H9 (cell line): ENCODE measurements at regions not wholly inside any gene's neighbourhood (a gene's known extent, or its start where the extent isn't known, plus 50 kb on each side); places are given as distances from the start of the nearest gene placed in this dataset.

Experiments used
- DNase-seq: peaks from one replicate; pipeline ENCODE4 v3.0.0-alpha.2; 2017
- H2AFZ ChIP-seq: one replicate; pipeline ENCODE4 v1.6.1; 2013; ENCODE audit warnings: mild to moderate bottlenecking, low read length, control low read depth, moderate library complexity
- H2AK5ac ChIP-seq: 2 replicates; pipeline ENCODE4 v1.6.1; 2013; ENCODE audit warnings: low read length, control low read depth, mixed read lengths; ENCODE audit not compliant: insufficient read length
- H2BK120ac ChIP-seq: one replicate; pipeline ENCODE4 v1.6.1; 2013; ENCODE audit warnings: low read depth, mild to moderate bottlenecking, low read length, control low read depth, inconsistent platforms; ENCODE audit not compliant: poor library complexity, severe bottlenecking
- H2BK12ac ChIP-seq: 2 replicates; pipeline ENCODE4 v1.6.1; 2013; ENCODE audit warnings: low read length, control low read depth, mixed read lengths, low read depth; ENCODE audit not compliant: insufficient read length
- H2BK15ac ChIP-seq: 2 replicates; pipeline ENCODE4 v1.6.1; 2013; ENCODE audit warnings: low read depth, low read length, control low read depth
- H2BK20ac ChIP-seq: one replicate; pipeline ENCODE4 v1.6.1; 2013; ENCODE audit warnings: low read depth, mild to moderate bottlenecking, low read length, control low read depth, inconsistent platforms; ENCODE audit not compliant: poor library complexity, severe bottlenecking
- H2BK5ac ChIP-seq: 2 replicates; pipeline ENCODE4 v1.6.1; 2013; ENCODE audit warnings: low read length, control low read depth, mixed read lengths; ENCODE audit not compliant: insufficient read length
- H3K14ac ChIP-seq: 2 replicates; pipeline ENCODE4 v1.6.1; 2013; ENCODE audit warnings: low read length, control low read depth; ENCODE audit not compliant: insufficient read depth
- H3K18ac ChIP-seq: 2 replicates; pipeline ENCODE4 v1.6.1; 2013; ENCODE audit warnings: low read depth, mild to moderate bottlenecking, mixed read lengths, low read length, control low read depth; ENCODE audit not compliant: insufficient read length
- H3K23ac ChIP-seq: 2 replicates; pipeline ENCODE4 v1.6.1; 2013; ENCODE audit warnings: low read length, control low read depth, mixed read lengths, low read depth; ENCODE audit not compliant: insufficient read length
- H3K23me2 ChIP-seq: 2 replicates; pipeline ENCODE4 v1.6.1; 2013; ENCODE audit warnings: low read depth, mild to moderate bottlenecking, mixed read lengths, low read length, control low read depth; ENCODE audit not compliant: insufficient read length, poor library complexity, severe bottlenecking
- H3K27ac ChIP-seq: 2 replicates; pipeline ENCODE4 v1.5.1; 2013; ENCODE audit warnings: low read length, control low read depth, mixed read lengths, low read depth; ENCODE audit not compliant: insufficient read length
- H3K27me3 ChIP-seq: 2 replicates; pipeline ENCODE4 v1.6.1; 2013; ENCODE audit warnings: low read length, control low read depth, inconsistent platforms; ENCODE audit not compliant: insufficient read depth
- H3K4ac ChIP-seq: 2 replicates; pipeline ENCODE4 v1.6.1; 2013; ENCODE audit warnings: low read depth, mild to moderate bottlenecking, control low read depth, inconsistent platforms, low read length, moderate library complexity
- H3K4me1 ChIP-seq: 2 replicates; pipeline ENCODE4 v1.6.1; 2013; ENCODE audit warnings: low read length, control low read depth, inconsistent platforms; ENCODE audit not compliant: insufficient read depth
- H3K4me2 ChIP-seq: 2 replicates; pipeline ENCODE4 v1.6.1; 2013; ENCODE audit warnings: low read length, control low read depth, mixed read lengths; ENCODE audit not compliant: insufficient read length, insufficient read depth
- H3K56ac ChIP-seq: 2 replicates; pipeline ENCODE4 v1.6.1; 2013; ENCODE audit warnings: low read depth, mild to moderate bottlenecking, mixed read lengths, low read length, control low read depth; ENCODE audit not compliant: insufficient read length
- H3K79me1 ChIP-seq: 2 replicates; pipeline ENCODE4 v1.6.1; 2013; ENCODE audit warnings: low read depth, mild to moderate bottlenecking, moderate library complexity, low read length, control low read depth, inconsistent platforms; ENCODE audit not compliant: insufficient read depth, poor library complexity, severe bottlenecking
- H3K79me2 ChIP-seq: 2 replicates; pipeline ENCODE4 v1.6.1; 2013; ENCODE audit warnings: low read length, control low read depth, inconsistent platforms; ENCODE audit not compliant: insufficient read depth
- H3K9ac ChIP-seq: 2 replicates; pipeline ENCODE4 v1.6.1; 2013; ENCODE audit warnings: low read length, control low read depth, mixed read lengths; ENCODE audit not compliant: insufficient read length; ENCODE audit errors: extremely low read depth
- H3K9me3 ChIP-seq: one replicate; pipeline ENCODE4 v1.6.1; 2013; ENCODE audit warnings: low read depth, low read length, inconsistent platforms; ENCODE audit not compliant: control insufficient read depth
- H3T11ph ChIP-seq: one replicate; pipeline ENCODE4 v1.6.1; 2013; ENCODE audit warnings: mild to moderate bottlenecking, low read length, control low read depth, inconsistent platforms
- H4K20me1 ChIP-seq: one replicate; pipeline ENCODE4 v1.6.1; 2013; ENCODE audit not compliant: control insufficient read depth, insufficient read length, insufficient read depth
- H4K5ac ChIP-seq: 2 replicates; pipeline ENCODE4 v1.6.1; 2013; ENCODE audit warnings: low read depth, mild to moderate bottlenecking, mixed read lengths, low read length, control low read depth; ENCODE audit not compliant: insufficient read length
- H4K8ac ChIP-seq: replicated peaks from 2 replicates; pipeline ENCODE4 v1.6.1; 2013; ENCODE audit warnings: low read length, control low read depth, mixed read lengths, low read depth; ENCODE audit not compliant: insufficient read length
- H4K91ac ChIP-seq: 2 replicates; pipeline ENCODE4 v1.6.1; 2013; ENCODE audit warnings: low read depth, mild to moderate bottlenecking, moderate library complexity, mixed read lengths, low read length, control low read depth; ENCODE audit not compliant: insufficient read length
- H3K27ac Mint-ChIP-seq, 3 experiments: 2 replicates in 2 of 3; 3 replicates in 1 of 3; pipeline ENCODE4 v1.8.0; 2020 to 2021; ENCODE audit warnings: mixed read lengths in 3 of 3, mild to moderate bottlenecking in 1 of 3, moderate library complexity in 1 of 3
- H3K27me3 Mint-ChIP-seq: 2 replicates; pipeline ENCODE4 v1.8.0; 2021; ENCODE audit warnings: low read depth, mild to moderate bottlenecking, moderate library complexity, mixed read lengths
- H3K36me3 Mint-ChIP-seq, 3 experiments: 2 replicates in 2 of 3; 3 replicates in 1 of 3; pipeline ENCODE4 v1.8.0; 2020 to 2021; ENCODE audit warnings: low read depth in 3 of 3, mixed read lengths in 3 of 3; ENCODE audit not compliant: insufficient read depth in 1 of 3
- H3K4me1 Mint-ChIP-seq, 2 experiments: 2 replicates each; pipeline ENCODE4 v1.8.0; 2020; ENCODE audit warnings: mixed read lengths in 2 of 2
- H3K4me3 Mint-ChIP-seq, 2 experiments: 2 replicates in 1 of 2; 3 replicates in 1 of 2; pipeline ENCODE4 v1.8.0; 2020 to 2021; ENCODE audit warnings: mild to moderate bottlenecking in 2 of 2, mixed read lengths in 2 of 2, moderate library complexity in 1 of 2
- H3K9me3 Mint-ChIP-seq, 2 experiments: 2 replicates in 1 of 2; 3 replicates in 1 of 2; pipeline ENCODE4 v1.8.0; 2020; ENCODE audit warnings: mild to moderate bottlenecking in 2 of 2, mixed read lengths in 2 of 2, moderate library complexity in 1 of 2
- CTCF ChIP-seq: fragments of 200-600 bp; sonication (generic); conservative IDR thresholded peaks from 3 replicates; pipeline ENCODE4 v1.8.0; 2021; ENCODE audit warnings: antibody characterized with exemption, mild to moderate bottlenecking
- WGBS: extraction: QIAGEN DNeasy Blood & Tissue Kit; methylation state at CpG from one replicate; pipeline ENCODE4 v1.1.7; 2013; ENCODE audit warnings: missing lambda C conversion rate, low lambda C conversion rate, mixed read lengths; ENCODE audit not compliant: insufficient read length; ENCODE audit errors: extremely low coverage; 5-methylcytosine and 5-hydroxymethylcytosine counted together

- Mint-ChIP-seq H3K27ac (no peak overlapping the region; a peak in 1 of 7 replicates), H3K27me3 (no peaks in the 10 kb centered on the region; the same call in 1 of the 2 replicates), H3K9me3 (no peaks in the 10 kb centered on the region), H3K4me1 (peaks cover 31 to 35% of the 10 kb centered on the region in 2 experiments), H3K4me3 (no peak overlapping the region; a peak in 1 of 5 replicates), H3K36me3 (no peaks in the 10 kb centered on the region)
- Histone ChIP-seq H2BK15ac (no peak overlapping the region), H3K79me2 (no peaks in the 10 kb centered on the region), H4K91ac (no peak overlapping the region), H3K23ac (no peak overlapping the region), H3K4ac (no peak overlapping the region), H3K56ac (no peak overlapping the region), H2AFZ (no peak overlapping the region), H4K5ac (no peak overlapping the region), H2AK5ac (no peak overlapping the region), H4K8ac (no peak overlapping the region), H3K27ac (no peak overlapping the region), H3K27me3 (no peaks in the 10 kb centered on the region), H3K18ac (no peak overlapping the region), H2BK5ac (no peak overlapping the region), H3T11ph (no peak overlapping the region), H3K79me1 (no peaks in the 10 kb centered on the region), H3K14ac (no peak overlapping the region), H2BK12ac (no peak overlapping the region), H3K4me2 (no peak overlapping the region), H3K9me3 (no peaks in the 10 kb centered on the region), H3K9ac (no peak overlapping the region), H3K4me1 (0 out of 2 replicates have a peak, but pooled peaks cover 4% of the 10 kb centered on the region), H2BK20ac (no peak overlapping the region), H3K23me2 (no peaks in the 10 kb centered on the region), H2BK120ac (no peak overlapping the region), H4K20me1 (no peaks in the 10 kb centered on the region)
- no CpG with 5 or more reads among the region's 2 CpGs for WGBS
- TF ChIP-seq CTCF = no peak
- no peak for DNase-seq
These were observed 134.3 kb upstream of the WWC1 start for GRCh38 chr5:168157141-168157540.
